Fibroblast of pulmonary artery (primary cell): ENCODE measurements at regions not wholly inside any gene's neighbourhood (a gene's known extent, or its start where the extent isn't known, plus 50 kb on each side); places are given as distances from the start of the nearest gene placed in this dataset.
A peak's percentile ranks its signal among the peaks of the same experiment; 100 is the strongest.
"Not testable (repeated sequence)": the region's sequence is repeated elsewhere in the genome, so short reads cannot be mapped to it uniquely, and the experiment has no call there.

Source experiments
- DNase-seq: peaks from one replicate; pipeline ENCODE4 v3.0.0-alpha.2; 2010; ENCODE audit warnings: low read depth
- H3K4me3 ChIP-seq: replicated peaks from 2 replicates; pipeline ENCODE4 v1.5.1; 2011; ENCODE audit warnings: low read depth, mild to moderate bottlenecking, control low read depth, low read length, moderate library complexity
- TF ChIP-seq, protein P1 (sequence below): IDR thresholded peaks from 2 replicates; pipeline ENCODE4 v1.5.1; 2011; ENCODE audit warnings: mild to moderate bottlenecking, control low read depth, low read length, inconsistent platforms; ENCODE audit errors: missing control alignments

DNA sequence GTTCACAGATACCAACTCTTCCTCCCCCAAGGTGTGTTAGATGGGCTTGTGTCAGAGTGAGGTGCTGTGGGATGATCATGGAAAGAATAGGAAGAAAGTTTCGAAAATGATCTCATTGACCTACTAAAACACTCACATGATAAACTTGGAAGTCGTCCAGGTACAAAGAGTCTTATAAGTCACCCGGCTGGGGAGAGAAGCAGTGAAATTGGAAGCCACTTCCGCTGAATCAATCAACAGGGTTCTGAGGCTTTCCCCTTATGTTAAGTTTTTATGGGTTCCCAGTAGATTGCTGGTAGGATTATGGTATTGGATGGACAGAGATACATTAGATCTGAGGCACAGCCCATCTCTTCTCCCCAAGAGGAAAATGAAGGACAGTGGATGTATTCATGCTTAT is 218.8 kb upstream of the MSX2 start:
- H3K4me3 ChIP-seq: no peak overlapping the region
- peak; percentile 37 for DNase-seq
- TF ChIP-seq, protein P1, sequence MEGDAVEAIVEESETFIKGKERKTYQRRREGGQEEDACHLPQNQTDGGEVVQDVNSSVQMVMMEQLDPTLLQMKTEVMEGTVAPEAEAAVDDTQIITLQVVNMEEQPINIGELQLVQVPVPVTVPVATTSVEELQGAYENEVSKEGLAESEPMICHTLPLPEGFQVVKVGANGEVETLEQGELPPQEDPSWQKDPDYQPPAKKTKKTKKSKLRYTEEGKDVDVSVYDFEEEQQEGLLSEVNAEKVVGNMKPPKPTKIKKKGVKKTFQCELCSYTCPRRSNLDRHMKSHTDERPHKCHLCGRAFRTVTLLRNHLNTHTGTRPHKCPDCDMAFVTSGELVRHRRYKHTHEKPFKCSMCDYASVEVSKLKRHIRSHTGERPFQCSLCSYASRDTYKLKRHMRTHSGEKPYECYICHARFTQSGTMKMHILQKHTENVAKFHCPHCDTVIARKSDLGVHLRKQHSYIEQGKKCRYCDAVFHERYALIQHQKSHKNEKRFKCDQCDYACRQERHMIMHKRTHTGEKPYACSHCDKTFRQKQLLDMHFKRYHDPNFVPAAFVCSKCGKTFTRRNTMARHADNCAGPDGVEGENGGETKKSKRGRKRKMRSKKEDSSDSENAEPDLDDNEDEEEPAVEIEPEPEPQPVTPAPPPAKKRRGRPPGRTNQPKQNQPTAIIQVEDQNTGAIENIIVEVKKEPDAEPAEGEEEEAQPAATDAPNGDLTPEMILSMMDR: no peak

DNA sequence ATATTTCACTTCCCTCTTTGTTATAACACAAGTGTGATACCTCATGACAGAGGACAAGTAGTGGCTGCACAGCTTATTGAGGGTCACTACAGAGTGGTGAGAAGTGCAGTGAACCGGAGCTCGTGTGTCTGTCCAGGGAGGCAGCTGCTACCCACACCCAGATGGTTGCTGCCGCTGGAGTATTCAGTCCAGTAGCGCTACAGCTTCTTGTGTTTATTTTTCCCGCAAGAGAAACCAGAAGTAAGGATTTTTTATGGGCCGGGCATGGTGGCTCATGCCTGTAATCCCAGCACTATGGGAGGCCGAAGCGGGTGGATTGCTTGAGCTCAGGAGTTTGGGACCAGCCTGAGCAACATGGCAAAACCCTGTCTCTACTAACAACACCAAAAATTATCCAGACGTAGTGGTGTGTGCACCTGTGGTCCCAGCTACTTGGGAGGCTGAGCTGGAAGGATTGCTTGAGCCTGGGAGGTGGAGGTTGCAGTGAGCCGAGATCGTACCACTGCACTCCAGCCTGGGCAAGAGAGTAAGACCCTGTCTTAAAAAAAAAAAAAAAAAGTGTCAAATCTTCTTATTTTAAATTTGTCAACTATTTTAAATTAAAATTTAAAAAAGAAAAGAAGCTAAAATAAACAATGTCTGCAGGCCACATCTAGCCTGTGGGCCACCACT is 213.5 kb upstream of the MSX2 start:
- not testable (repeated sequence) for DNase-seq, H3K4me3 ChIP-seq

DNA sequence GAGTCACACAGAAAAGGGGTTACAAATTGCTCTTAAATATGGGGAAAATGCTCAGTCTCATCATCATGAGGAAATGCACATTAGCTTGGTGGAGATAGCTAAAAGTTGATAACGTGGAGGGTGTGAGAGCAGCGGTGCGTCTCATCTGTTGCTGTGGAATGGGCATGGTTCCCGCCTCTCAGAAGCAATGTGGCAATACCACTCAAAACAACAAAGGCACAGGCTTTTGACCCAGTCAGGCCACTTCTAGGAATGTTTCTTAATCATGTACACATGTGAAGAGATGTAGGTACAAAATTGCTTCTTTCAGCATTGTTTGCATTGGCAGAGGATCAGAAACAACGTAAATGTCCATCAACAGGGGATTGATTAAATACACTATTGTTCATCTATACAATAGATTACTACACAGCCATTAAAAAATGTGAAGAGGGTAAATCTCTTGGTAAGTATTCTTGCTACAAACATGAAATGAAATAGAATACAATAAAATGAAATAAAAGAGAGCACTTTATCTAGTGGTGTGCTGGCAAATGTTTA is 212.6 kb upstream of the MSX2 start:
- TF ChIP-seq, protein P1: no peak
- H3K4me3 ChIP-seq: no peak overlapping the region
- DNase-seq: no peak

DNA sequence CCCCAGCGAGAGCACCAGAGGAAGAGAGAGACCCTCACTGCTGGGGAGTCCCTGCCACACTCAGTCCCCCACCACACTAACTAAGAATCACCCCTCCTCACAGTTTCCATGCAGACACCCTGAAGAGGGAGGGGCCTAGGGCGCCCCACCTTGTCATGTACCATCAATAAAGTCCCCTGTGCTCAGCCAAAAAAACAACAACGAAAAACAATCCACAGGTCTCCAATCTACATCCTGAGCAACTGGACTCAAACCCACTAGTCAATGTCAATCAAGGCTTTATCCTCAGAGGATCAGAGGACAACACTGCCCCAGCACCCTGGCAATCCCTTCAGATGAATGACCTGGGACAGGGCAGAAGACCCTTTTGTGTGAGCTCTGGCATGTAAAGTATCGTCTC is 210.1 kb upstream of the MSX2 start:
- no peak overlapping the region for H3K4me3 ChIP-seq
- no peak for DNase-seq
- TF ChIP-seq, protein P1: no peak

DNA sequence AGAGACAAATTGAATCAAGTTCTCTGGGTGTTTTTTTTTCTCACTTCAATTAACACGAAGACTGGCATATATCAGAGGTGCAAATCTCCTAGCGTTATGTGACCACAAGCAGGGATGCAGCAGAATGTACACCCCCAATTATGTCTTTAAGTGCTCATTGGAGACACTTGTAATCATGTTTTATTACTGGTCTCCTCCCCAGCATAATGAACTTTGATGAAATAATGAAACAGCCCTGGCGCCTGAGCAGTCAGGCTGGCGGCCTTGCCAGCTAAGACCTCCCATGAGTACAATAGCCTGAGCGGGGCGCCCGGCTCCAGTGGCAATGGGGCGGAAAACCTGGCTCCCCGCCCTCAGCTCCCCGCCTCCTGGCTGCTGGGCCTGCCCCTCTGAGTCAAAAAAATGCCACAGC is 209.4 kb upstream of the MSX2 start:
- H3K4me3 ChIP-seq: no peak overlapping the region
- TF ChIP-seq, protein P1: no peak
- DNase-seq: no peak

DNA sequence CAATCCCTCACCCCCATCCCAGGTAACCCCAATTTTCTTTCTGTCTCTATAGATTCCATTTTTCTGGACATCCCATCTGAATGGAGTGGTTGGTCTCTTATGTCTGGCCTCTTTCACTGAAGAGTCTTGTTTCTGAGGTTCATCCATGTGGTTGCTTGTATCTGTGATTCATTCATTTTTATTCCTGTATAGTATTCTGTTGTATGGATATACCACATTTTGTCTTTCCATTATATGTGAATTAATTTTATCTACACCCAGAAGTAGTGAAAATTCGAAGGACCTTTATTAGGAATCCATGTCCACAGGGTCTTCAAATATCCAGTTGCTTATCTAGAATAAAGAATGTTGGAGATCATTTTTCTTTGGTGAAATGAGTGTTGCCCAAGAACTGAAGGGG is 207.6 kb upstream of the MSX2 start:
- DNase-seq: no peak
- TF ChIP-seq, protein P1: no peak
- no peak overlapping the region for H3K4me3 ChIP-seq

DNA sequence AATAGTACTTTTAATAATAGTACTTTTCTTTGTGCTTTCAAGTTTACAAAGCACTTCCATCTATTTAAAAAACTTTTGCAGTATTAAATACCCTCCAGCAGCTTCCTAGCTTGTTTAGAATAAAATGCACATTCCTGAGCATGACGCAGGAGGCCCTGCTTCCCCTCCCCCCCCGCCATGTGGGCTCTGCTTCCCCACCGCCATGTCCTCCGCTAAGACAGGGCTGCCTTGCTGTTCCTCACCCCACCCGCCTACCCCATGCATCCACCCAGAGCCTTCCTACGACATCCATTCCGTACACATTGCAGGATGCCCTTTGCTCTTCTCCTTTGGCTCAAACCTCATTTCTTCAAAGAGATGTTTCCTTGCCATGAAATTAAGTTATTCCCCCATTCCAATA is 205.9 kb upstream of the MSX2 start:
- no peak for DNase-seq
- TF ChIP-seq, protein P1: no peak
- H3K4me3 ChIP-seq: no peak overlapping the region
